K562 (cell line): ENCODE measurements at regions not wholly inside any gene's neighbourhood (a gene's known extent, or its start where the extent isn't known, plus 50 kb on each side); places are given as distances from the start of the nearest gene placed in this dataset.

ENCODE experiments used
- BMI1 ChIP-seq: fragments of 150-350 bp; IDR thresholded peaks from 2 replicates; pipeline ENCODE4 v1.6.1; 2014; ENCODE audit warnings: low read length
- CCAR2 ChIP-seq: fragments of 200-400 bp; formaldehyde crosslinking; IDR thresholded peaks from 2 replicates; pipeline ENCODE4 v1.6.1; 2017; ENCODE audit warnings: mild to moderate bottlenecking, low read depth, low read length
- EHMT2 ChIP-seq: fragments of 450-650 bp; IDR thresholded peaks from 2 replicates; pipeline ENCODE4 v1.6.1; 2018; ENCODE audit warnings: antibody characterized with exemption
- EP300 ChIP-seq: IDR thresholded peaks from 2 replicates; pipeline ENCODE4 v1.6.1; 2012; ENCODE audit warnings: low read length, improper control_type of control experiment
- JUN ChIP-seq, 2 experiments: sonication (generic) in 1 of 2; formaldehyde crosslinking in 1 of 2; IDR thresholded peaks; 2 replicates each; pipeline versions ENCODE4 v1.6.1 to v1.8.0; 2012 to 2022; ENCODE audit warnings: borderline replicate concordance in 2 of 2, mild to moderate bottlenecking in 2 of 2, improper control_type of control experiment in 1 of 2, low read depth in 1 of 2, low read length in 1 of 2, missing genetic modification reagents in 1 of 2
- MTF1 ChIP-seq: fragments of 250-450 bp; sonication (Bioruptor Pico); IDR thresholded peaks from 2 replicates; pipeline ENCODE4 v1.9.0; 2021; ENCODE audit warnings: moderate library complexity, mild to moderate bottlenecking, inconsistent platforms, borderline replicate concordance
- NR1H2 ChIP-seq: sonication (generic); formaldehyde crosslinking; IDR thresholded peaks from 2 replicates; pipeline ENCODE4 v1.4.0; 2020; ENCODE audit warnings: mild to moderate bottlenecking, missing genetic modification reagents
- NR3C1 ChIP-seq: sonication (generic); formaldehyde crosslinking; IDR thresholded peaks from 2 replicates; pipeline ENCODE4 v1.8.1; 2022; ENCODE audit warnings: missing genetic modification reagents
- RBFOX2 ChIP-seq: fragments of 200-400 bp; formaldehyde crosslinking; IDR thresholded peaks from 2 replicates; pipeline ENCODE4 v1.6.1; 2017; ENCODE audit warnings: low read depth, mild to moderate bottlenecking, low read length, moderate library complexity
- RREB1 ChIP-seq: fragments of 250-450 bp; sonication (Bioruptor Pico); IDR thresholded peaks from 2 replicates; pipeline ENCODE4 v1.4.0; 2020
- SRSF9 ChIP-seq: fragments of 200-400 bp; formaldehyde crosslinking; IDR thresholded peaks from 2 replicates; pipeline ENCODE4 v1.6.1; 2017; ENCODE audit warnings: low read depth, low read length, borderline replicate concordance
- ZNF146 ChIP-seq: IDR thresholded peaks from one replicate; pipeline ENCODE4 v1.6.1; 2018; ENCODE audit warnings: missing compliant biosample characterization; ENCODE audit not compliant: unreplicated experiment
- ZNF24 ChIP-seq: fragments of 450-650 bp; IDR thresholded peaks from 2 replicates; pipeline ENCODE4 v1.6.1; 2016
- ZNF253 ChIP-seq: fragments of 250-450 bp; sonication (Bioruptor Pico); conservative IDR thresholded peaks from 2 replicates; pipeline ENCODE4 v1.6.1; 2021; ENCODE audit warnings: mild to moderate bottlenecking
- ZNF263 ChIP-seq: sonication (generic); formaldehyde crosslinking; IDR thresholded peaks from 2 replicates; pipeline ENCODE4 v1.8.0; 2022; ENCODE audit warnings: mild to moderate bottlenecking, missing genetic modification reagents, borderline replicate concordance
- ZNF311 ChIP-seq: fragments of 250-450 bp; sonication (Bioruptor Pico); IDR thresholded peaks from 2 replicates; pipeline ENCODE4 v1.4.0; 2020; ENCODE audit warnings: mild to moderate bottlenecking, moderate library complexity
- ZNF384 ChIP-seq: IDR thresholded peaks from 2 replicates; pipeline ENCODE4 v1.6.1; 2012; ENCODE audit warnings: low read depth, low read length, improper control_type of control experiment
- ZNF696 ChIP-seq: fragments of 250-450 bp; sonication (Bioruptor Pico); conservative IDR thresholded peaks from 2 replicates; pipeline ENCODE4 v1.4.0; 2020; ENCODE audit warnings: mild to moderate bottlenecking, moderate library complexity
- TF ChIP-seq, protein P1 (sequence below): fragments of 250-450 bp; sonication (Bioruptor Pico); IDR thresholded peaks from 2 replicates; pipeline ENCODE4 v1.8.0; 2022; ENCODE audit warnings: moderate library complexity, mild to moderate bottlenecking, inconsistent platforms
- TF ChIP-seq, protein P2 (sequence below): fragments of 250-450 bp; sonication (Bioruptor Pico); IDR thresholded peaks from 2 replicates; pipeline ENCODE4 v1.5.0; 2021
- TF ChIP-seq, protein P3 (sequence below): sonication (generic); formaldehyde crosslinking; IDR thresholded peaks from 2 replicates; pipeline ENCODE4 v1.8.0; 2022; ENCODE audit warnings: mild to moderate bottlenecking, low read depth, missing genetic modification reagents

DNA sequence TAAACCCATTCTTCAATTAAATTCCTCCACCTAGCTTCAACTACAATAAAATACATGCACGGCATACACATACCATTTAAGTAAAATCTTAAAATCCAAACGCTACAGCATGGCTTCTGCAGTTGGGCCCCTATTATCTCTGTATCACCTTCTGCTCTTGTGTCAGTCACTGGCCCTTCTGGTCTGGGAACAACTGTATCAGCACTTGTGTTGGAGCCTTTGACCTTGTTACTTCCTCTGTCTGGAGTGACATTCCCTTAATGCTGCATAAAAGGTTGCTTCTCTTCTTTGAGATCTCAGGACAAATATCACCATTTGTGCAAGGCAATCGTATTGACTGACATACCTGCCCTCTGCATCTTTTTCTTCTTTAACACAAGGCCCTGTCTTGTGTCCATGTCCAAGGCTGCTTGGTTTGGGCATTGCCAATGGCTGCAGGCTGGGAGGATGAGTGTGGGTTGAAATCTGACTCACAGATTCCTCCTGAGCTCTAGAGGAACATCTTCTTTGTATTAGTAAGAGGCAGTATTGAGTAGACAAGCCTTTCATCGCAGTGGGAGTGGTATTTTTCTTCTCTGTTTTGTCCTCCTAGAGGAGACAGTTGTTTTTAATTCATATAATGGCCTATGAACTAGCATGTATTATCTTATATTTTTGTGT is 267.8 kb upstream of the TRIB2 start (continued):
- TF ChIP-seq MTF1 (CRISPR knock-in tag) (no peak), NR1H2 (CRISPR knock-in tag) (no peak), EP300 (peak; percentile 74), ZNF253 (CRISPR knock-in tag) (no peak), RREB1 (CRISPR knock-in tag) (no peak), ZNF146 (no peak), JUN (IDR thresholded peaks at IDR 0.05; ENCODE audit: borderline replicate concordance, low read depth, low read length) (0 out of 2 replicates have a peak, but pooled peaks have one; percentile 23), JUN (CRISPR knock-in tag; IDR thresholded peaks at IDR 0.05; ENCODE audit: borderline replicate concordance) (no peak), SRSF9 (no peak), ZNF384 (no peak), CCAR2 (no peak), ZNF696 (CRISPR knock-in tag) (no peak), ZNF311 (CRISPR knock-in tag) (no peak), EHMT2 (peak; percentile 66), BMI1 (no peak), ZNF263 (CRISPR knock-in tag) (no peak), NR3C1 (CRISPR knock-in tag) (no peak), ZNF24 (no peak), RBFOX2 (no peak)
- TF ChIP-seq, protein P1, sequence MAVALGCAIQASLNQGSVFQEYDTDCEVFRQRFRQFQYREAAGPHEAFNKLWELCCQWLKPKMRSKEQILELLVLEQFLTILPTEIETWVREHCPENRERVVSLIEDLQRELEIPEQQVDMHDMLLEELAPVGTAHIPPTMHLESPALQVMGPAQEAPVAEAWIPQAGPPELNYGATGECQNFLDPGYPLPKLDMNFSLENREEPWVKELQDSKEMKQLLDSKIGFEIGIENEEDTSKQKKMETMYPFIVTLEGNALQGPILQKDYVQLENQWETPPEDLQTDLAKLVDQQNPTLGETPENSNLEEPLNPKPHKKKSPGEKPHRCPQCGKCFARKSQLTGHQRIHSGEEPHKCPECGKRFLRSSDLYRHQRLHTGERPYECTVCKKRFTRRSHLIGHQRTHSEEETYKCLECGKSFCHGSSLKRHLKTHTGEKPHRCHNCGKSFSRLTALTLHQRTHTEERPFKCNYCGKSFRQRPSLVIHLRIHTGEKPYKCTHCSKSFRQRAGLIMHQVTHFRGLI (CRISPR knock-in tag): no peak
- TF ChIP-seq, protein P2, sequence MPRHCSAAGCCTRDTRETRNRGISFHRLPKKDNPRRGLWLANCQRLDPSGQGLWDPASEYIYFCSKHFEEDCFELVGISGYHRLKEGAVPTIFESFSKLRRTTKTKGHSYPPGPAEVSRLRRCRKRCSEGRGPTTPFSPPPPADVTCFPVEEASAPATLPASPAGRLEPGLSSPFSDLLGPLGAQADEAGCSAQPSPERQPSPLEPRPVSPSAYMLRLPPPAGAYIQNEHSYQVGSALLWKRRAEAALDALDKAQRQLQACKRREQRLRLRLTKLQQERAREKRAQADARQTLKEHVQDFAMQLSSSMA (CRISPR knock-in tag): no peak
- TF ChIP-seq, protein P3, sequence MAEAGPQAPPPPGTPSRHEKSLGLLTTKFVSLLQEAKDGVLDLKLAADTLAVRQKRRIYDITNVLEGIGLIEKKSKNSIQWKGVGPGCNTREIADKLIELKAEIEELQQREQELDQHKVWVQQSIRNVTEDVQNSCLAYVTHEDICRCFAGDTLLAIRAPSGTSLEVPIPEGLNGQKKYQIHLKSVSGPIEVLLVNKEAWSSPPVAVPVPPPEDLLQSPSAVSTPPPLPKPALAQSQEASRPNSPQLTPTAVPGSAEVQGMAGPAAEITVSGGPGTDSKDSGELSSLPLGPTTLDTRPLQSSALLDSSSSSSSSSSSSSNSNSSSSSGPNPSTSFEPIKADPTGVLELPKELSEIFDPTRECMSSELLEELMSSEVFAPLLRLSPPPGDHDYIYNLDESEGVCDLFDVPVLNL (CRISPR knock-in tag): no peak
